HEK293T (cell line): ENCODE measurements at regions not wholly inside any gene's neighbourhood (a gene's known extent, or its start where the extent isn't known, plus 50 kb on each side); places are given as distances from the start of the nearest gene placed in this dataset.

Experiments
- FOXK2 ChIP-seq: fragments of 450-650 bp; IDR thresholded peaks from 2 replicates; pipeline ENCODE4 v1.6.1; 2016; ENCODE audit warnings: mild to moderate bottlenecking
- FOXM1 ChIP-seq: fragments of 450-650 bp; IDR thresholded peaks from 2 replicates; pipeline ENCODE4 v1.6.1; 2017; ENCODE audit warnings: mild to moderate bottlenecking, borderline replicate concordance
- SUZ12 ChIP-seq: fragments of 450-650 bp; IDR thresholded peaks from 2 replicates; pipeline ENCODE4 v1.6.1; 2016; ENCODE audit warnings: mild to moderate bottlenecking
- TARDBP ChIP-seq: fragments of 450-650 bp; IDR thresholded peaks from 2 replicates; pipeline ENCODE4 v1.6.1; 2016

DNA sequence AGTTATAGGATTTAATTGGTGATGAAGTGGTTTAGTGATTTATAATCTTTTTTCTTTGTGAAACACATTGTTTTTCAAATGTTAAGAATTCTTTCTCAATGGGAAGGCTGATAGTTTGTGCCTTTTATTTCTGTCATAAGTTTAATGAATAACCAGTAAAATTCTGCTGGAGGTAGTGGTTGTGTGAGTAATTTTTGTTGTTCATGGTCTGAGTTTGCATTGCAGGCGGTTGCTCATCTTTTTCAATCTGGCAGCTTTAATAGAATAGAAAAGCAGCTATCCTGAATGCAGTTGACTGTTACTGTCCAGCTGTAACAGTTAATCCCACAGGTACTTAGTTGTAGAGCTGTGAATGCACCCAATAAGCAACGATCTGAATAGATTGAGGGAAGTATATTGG lies 215.6 kb upstream of the AFF2 start:
- TF ChIP-seq FOXM1 (no peak), TARDBP (no peak), SUZ12 (no peak), FOXK2 (no peak)
